Fibroblast of mammary gland (primary cell): ENCODE measurements at regions not wholly inside any gene's neighbourhood (a gene's known extent, or its start where the extent isn't known, plus 50 kb on each side); places are given as distances from the start of the nearest gene placed in this dataset.

Experiments used
- DNase-seq: peaks from one replicate; pipeline ENCODE4 v3.0.0-alpha.2; 2010; ENCODE audit warnings: low read depth
- H3K4me3 ChIP-seq: 2 replicates; pipeline ENCODE4 v1.5.1; 2011; ENCODE audit warnings: low read depth, mild to moderate bottlenecking, low read length, moderate library complexity; ENCODE audit not compliant: control insufficient read depth
- TF ChIP-seq, protein P1 (sequence below): conservative IDR thresholded peaks from 2 replicates; pipeline ENCODE4 v1.5.1; 2011; ENCODE audit warnings: low read depth, low read length, inconsistent platforms; ENCODE audit not compliant: control insufficient read depth, insufficient read depth

DNA sequence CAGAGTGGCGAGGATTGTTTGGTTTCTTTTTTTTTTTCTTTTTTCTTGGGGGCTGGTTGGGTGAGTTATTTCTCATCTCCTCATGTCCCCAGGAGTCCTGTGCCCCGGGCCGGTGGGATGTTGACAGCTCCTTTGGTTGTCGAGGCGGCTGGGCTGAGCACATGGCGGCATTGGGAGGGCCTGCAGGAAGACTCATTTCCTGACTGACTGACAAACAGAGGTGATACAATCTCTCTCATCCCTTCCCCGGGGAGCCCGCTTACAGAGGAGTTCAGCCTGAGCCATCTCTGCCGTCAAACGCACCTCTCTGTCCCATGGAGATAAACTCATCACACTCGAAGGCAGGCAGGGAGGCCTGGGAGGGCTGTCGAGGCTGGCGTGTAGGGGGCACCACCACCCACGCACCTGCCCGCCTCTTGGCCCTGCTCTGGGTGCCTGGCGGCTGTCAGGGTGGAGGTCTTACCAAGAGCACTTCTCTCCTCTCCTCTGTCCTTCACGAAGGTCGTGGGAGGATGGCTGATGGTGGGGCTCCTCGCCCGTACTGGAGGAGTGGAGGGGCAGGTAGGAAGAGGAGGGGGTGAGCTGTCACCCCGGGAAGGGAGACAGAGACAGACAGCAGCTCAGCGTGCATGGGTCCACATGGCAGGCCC, 60.0 kb upstream of the NECTIN1 start:
- TF ChIP-seq, protein P1, sequence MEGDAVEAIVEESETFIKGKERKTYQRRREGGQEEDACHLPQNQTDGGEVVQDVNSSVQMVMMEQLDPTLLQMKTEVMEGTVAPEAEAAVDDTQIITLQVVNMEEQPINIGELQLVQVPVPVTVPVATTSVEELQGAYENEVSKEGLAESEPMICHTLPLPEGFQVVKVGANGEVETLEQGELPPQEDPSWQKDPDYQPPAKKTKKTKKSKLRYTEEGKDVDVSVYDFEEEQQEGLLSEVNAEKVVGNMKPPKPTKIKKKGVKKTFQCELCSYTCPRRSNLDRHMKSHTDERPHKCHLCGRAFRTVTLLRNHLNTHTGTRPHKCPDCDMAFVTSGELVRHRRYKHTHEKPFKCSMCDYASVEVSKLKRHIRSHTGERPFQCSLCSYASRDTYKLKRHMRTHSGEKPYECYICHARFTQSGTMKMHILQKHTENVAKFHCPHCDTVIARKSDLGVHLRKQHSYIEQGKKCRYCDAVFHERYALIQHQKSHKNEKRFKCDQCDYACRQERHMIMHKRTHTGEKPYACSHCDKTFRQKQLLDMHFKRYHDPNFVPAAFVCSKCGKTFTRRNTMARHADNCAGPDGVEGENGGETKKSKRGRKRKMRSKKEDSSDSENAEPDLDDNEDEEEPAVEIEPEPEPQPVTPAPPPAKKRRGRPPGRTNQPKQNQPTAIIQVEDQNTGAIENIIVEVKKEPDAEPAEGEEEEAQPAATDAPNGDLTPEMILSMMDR = no peak
- no peak overlapping the region for H3K4me3 ChIP-seq
- no peak for DNase-seq

DNA sequence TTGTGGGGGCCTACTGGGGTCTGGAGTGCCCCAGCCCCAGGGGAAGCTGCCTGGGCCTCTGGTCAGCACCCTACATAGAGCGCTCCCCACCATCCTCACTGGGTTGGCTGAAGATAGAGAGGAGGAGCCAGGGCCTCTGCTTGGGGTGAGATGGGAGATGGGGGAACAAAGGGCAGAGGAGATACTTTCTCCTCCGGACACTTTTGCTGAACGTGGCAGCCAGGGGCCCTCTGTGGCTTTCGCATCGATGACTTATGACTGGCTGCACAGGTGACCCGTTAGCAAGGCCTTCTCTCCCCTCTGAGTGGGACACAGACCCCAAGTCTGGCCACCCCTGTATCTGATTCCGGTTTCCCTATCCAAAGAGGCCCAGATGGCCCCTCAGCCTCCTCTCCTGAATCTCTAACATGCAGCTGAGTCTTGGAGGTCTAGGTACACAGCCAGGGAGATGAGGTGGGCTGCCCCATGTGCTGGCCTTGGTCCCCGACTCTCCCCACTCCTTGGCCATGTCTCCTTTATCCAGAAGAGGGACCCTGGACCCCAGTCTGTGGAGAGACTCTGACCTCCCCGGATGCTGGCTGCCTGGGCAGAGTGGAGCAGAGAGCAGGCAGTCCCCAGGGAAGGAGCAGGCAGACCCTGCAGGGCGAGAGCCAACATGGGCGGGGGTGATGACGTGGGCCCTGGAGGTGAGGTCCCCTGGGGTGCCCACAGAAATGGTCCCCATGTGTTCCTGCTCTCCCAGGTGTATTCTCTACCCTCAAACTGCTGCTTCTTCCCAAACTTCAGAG, 59.3 kb upstream of the NECTIN1 start:
- no peak for DNase-seq
- H3K4me3 ChIP-seq = no peak overlapping the region
- TF ChIP-seq, protein P1 = no peak

DNA sequence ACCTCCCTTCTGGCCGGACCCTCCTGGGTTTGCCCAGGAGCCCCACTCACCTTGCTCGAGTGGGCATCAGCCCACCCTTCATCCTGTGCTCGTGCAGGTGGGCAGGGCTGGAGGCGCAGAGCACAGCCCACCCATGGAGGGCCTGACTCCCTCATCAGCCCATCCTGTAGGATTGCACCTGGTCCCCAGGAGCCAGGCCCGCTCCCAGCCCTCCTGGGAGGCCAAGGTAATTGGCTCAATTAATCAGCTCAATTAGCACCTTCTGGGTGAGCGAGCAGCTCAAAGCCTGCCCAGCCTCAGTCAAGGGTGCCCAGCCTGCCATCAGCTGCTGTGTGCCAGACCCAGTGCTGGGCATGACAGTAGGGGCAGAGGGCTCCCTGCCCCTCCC, 58.1 kb upstream of the NECTIN1 start:
- TF ChIP-seq, protein P1 = no peak
- no peak overlapping the region for H3K4me3 ChIP-seq

DNA sequence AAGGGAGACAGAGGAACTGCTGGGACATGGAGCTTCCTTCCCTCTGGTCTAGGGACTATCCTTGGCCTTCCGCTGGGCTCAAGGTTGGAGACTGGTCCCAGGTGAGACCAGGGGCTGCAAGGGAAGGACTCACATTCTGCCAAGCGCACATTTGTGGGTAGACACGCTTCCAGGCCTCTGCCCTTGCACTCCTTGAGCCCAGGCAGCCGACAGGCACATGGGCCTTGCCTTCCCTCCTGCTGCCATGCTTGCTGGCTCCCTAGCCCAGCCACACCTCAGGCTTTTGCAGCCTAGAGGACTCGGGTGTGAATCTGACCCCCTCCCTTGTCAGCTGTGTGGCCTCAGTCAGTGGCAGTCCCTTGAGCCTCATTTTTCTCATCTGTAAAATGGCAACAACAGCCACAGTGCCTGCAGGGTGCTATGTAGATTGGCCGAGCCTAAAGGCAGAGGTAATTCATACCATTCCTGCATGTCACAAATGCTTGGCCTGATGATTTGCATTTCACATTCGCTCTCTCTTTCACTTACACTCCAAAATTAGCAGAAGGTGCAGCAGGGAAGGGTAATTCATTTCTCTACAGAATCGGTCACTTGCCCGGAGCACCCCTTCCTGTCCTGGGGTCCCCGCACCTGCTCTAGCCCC, 57.6 kb upstream of the NECTIN1 start:
- DNase-seq = no peak
- no peak overlapping the region for H3K4me3 ChIP-seq
- TF ChIP-seq, protein P1 = no peak

More for the DNA sequence above, 58.1 kb upstream of the NECTIN1 start:
- DNase-seq = no peak

DNA sequence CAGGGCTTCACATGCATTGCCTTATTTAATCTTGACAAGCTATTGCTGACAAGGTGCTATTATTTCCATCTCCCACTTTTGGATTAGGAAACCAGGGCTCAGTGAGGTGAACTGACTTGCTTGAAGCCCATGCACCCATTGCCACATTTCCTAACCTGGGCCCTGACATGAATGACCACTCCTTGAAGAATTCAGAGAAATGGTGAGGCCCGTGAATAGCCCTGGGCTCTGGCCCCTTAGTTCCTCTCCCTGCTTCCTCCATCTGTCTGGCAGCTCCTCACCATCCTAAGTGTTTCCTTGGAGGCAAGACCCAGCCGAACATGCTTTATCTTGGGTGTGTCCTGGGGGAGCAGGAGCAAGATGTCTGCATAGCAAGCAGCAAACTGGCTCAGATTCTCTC, 56.1 kb upstream of the NECTIN1 start:
- no peak overlapping the region for H3K4me3 ChIP-seq
- TF ChIP-seq, protein P1 = no peak
- DNase-seq = no peak

DNA sequence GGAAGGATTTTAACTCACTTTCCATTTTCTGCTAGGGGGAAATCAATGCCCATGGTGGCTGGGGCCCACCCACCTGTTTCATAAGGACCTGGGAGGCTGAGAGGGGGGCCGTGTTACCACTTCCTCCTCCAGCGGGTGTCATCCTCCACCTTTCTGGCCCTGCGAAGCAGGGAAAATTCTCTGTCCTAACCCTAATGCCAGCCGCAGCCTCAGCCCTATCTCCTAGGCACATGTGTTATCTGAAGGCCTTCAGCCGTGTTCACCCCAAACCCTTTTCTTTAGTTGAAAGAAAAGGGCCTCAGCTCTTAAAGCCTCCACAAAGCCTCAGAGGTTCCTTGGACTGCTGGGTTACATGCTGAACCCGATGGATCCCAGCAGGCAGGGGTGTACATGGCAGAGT, 55.4 kb upstream of the NECTIN1 start:
- TF ChIP-seq, protein P1 = no peak
- no peak overlapping the region for H3K4me3 ChIP-seq

More for the DNA sequence above, 55.4 kb upstream of the NECTIN1 start:
- no peak for DNase-seq
